Activated T-cell treated with anti-CD3 and anti-CD28 coated beads for 48 hours (primary cell): ENCODE measurements at regions not wholly inside any gene's neighbourhood (a gene's known extent, or its start where the extent isn't known, plus 50 kb on each side); places are given as distances from the start of the nearest gene placed in this dataset.
"Not testable (repeated sequence)": the region's sequence is repeated elsewhere in the genome, so short reads cannot be mapped to it uniquely, and the experiment has no call there.

Source experiments
- DNase-seq: peaks from one replicate; pipeline ENCODE4 v3.0.0-alpha.2; 2020; ENCODE audit warnings: low read depth

GRCh38 chr5:1635477-1635876, 111.7 kb upstream of the LPCAT1 start:
- not testable (repeated sequence) for DNase-seq

GRCh38 chr5:1634337-1634661, 110.5 kb upstream of the LPCAT1 start:
- DNase-seq = no peak

GRCh38 chr5:1633605-1634336, 110.0 kb upstream of the LPCAT1 start:
- peak; percentile 79 for DNase-seq

GRCh38 chr5:1631004-1631403, 107.2 kb upstream of the LPCAT1 start:
- not testable (repeated sequence) for DNase-seq

GRCh38 chr5:1626397-1626796, 102.6 kb upstream of the LPCAT1 start:
- DNase-seq = not testable (repeated sequence)

- not testable (repeated sequence) for DNase-seq
Observed at GRCh38 chr5:1619531-1619930, 95.8 kb upstream of the LPCAT1 start.

- DNase-seq = not testable (repeated sequence)
Observed at GRCh38 chr5:1618296-1618865, 94.6 kb upstream of the LPCAT1 start.

GRCh38 chr5:1617236-1617755, 93.5 kb upstream of the LPCAT1 start:
- DNase-seq = not testable (repeated sequence)

- not testable (repeated sequence) for DNase-seq
Observed at GRCh38 chr5:1613515-1613914, 89.8 kb upstream of the LPCAT1 start.

- not testable (repeated sequence) for DNase-seq
Observed at GRCh38 chr5:1610526-1610925, 86.8 kb upstream of the LPCAT1 start.

GRCh38 chr5:1609111-1609510, 85.4 kb upstream of the LPCAT1 start:
- not testable (repeated sequence) for DNase-seq

GRCh38 chr5:1608336-1608735, 84.6 kb upstream of the LPCAT1 start:
- DNase-seq = not testable (repeated sequence)

GRCh38 chr5:1606951-1607350, 83.2 kb upstream of the LPCAT1 start:
- DNase-seq = not testable (repeated sequence)

GRCh38 chr5:1603916-1604315, 80.2 kb upstream of the LPCAT1 start:
- not testable (repeated sequence) for DNase-seq

- not testable (repeated sequence) for DNase-seq
Observed at GRCh38 chr5:1601565-1601964, 77.8 kb upstream of the LPCAT1 start.

GRCh38 chr5:1598950-1599737, 75.4 kb upstream of the LPCAT1 start:
- DNase-seq = not testable (repeated sequence)

- not testable (repeated sequence) for DNase-seq
Observed at GRCh38 chr5:1597093-1597473, 73.3 kb upstream of the LPCAT1 start.

- not testable (repeated sequence) for DNase-seq
Observed at GRCh38 chr5:1596462-1597092, 72.8 kb upstream of the LPCAT1 start.

GRCh38 chr5:1594357-1595106, 70.8 kb upstream of the LPCAT1 start:
- DNase-seq = peak; percentile 79

GRCh38 chr5:1593903-1594356, 70.2 kb upstream of the LPCAT1 start:
- no peak for DNase-seq

- not testable (repeated sequence) for DNase-seq
Observed at GRCh38 chr5:1588071-1588694, 64.4 kb upstream of the LPCAT1 start.
